Uterus (tissue), 2 donors: ENCODE measurements at regions not wholly inside any gene's neighbourhood (a gene's known extent, or its start where the extent isn't known, plus 50 kb on each side); places are given as distances from the start of the nearest gene placed in this dataset.
A peak's percentile ranks its signal among the peaks of the same experiment; 100 is the strongest.
"Not testable (repeated sequence)": the region's sequence is repeated elsewhere in the genome, so short reads cannot be mapped to it uniquely, and the experiment has no call there.

Source experiments
- CTCF ChIP-seq, 4 experiments: fragments of 200-600 bp in 2 of 4; fragments of 450-650 bp in 2 of 4; sonication (generic) in 2 of 4; IDR thresholded peaks; one replicate each; pipeline ENCODE4 v1.5.1; 2016 to 2019; ENCODE audit warnings: antibody characterized with exemption in 4 of 4, mild to moderate bottlenecking in 2 of 4, moderate library complexity in 1 of 4
- POLR2A ChIP-seq, 2 donors: fragments of 450-650 bp; IDR thresholded peaks; one replicate each; pipeline ENCODE4 v1.6.1; 2016; ENCODE audit warnings: antibody characterized with exemption in 2 of 2, mild to moderate bottlenecking in 1 of 2, moderate library complexity in 1 of 2

- TF ChIP-seq POLR2A (IDR thresholded peaks at IDR 0.05): not testable (repeated sequence)
- peak in 1 of 4 experiments; percentile 8 for TF ChIP-seq CTCF (IDR thresholded peaks at IDR 0.05)
Observed at GRCh38 chr3:75258825-75259683, 405.1 kb upstream of the FRG2C start.
